Parathyroid adenoma (tissue), 2 donors: ENCODE measurements at regions not wholly inside any gene's neighbourhood (a gene's known extent, or its start where the extent isn't known, plus 50 kb on each side); places are given as distances from the start of the nearest gene placed in this dataset.
"Not testable (repeated sequence)": the region's sequence is repeated elsewhere in the genome, so short reads cannot be mapped to it uniquely, and the experiment has no call there.

ENCODE experiments used
- H2AFZ ChIP-seq: fragments of 300-600 bp; sonication (generic); one replicate; pipeline ENCODE4 v1.7.0; 2017; ENCODE audit warnings: antibody characterized with exemption, mild to moderate bottlenecking
- H3K27ac ChIP-seq: fragments of 300-600 bp; sonication (generic); one replicate; pipeline ENCODE4 v1.7.0; 2017
- H3K27me3 ChIP-seq: fragments of 300-600 bp; sonication (generic); one replicate; pipeline ENCODE4 v1.7.0; 2017; ENCODE audit warnings: low read length; ENCODE audit not compliant: control insufficient read depth, insufficient read depth
- H3K36me3 ChIP-seq: fragments of 300-600 bp; sonication (generic); one replicate; pipeline ENCODE4 v1.7.0; 2017; ENCODE audit warnings: low read length; ENCODE audit not compliant: control insufficient read depth, insufficient read depth
- H3K4me1 ChIP-seq: fragments of 300-600 bp; sonication (generic); one replicate; pipeline ENCODE4 v1.7.0; 2017; ENCODE audit warnings: control low read depth
- H3K4me2 ChIP-seq: fragments of 300-600 bp; sonication (generic); one replicate; pipeline ENCODE4 v1.7.0; 2017; ENCODE audit warnings: low read length
- H3K4me3 ChIP-seq: fragments of 300-600 bp; sonication (generic); one replicate; pipeline ENCODE4 v1.7.0; 2017; ENCODE audit warnings: low read depth, low read length
- H3K79me2 ChIP-seq: fragments of 300-600 bp; sonication (generic); one replicate; pipeline ENCODE4 v1.7.0; 2017; ENCODE audit warnings: control low read depth
- H3K9ac ChIP-seq: fragments of 300-600 bp; sonication (generic); one replicate; pipeline ENCODE4 v1.7.0; 2017; ENCODE audit warnings: mild to moderate bottlenecking
- H3K9me3 ChIP-seq: fragments of 300-600 bp; sonication (generic); one replicate; pipeline ENCODE4 v1.7.0; 2017; ENCODE audit warnings: low read length; ENCODE audit not compliant: control insufficient read depth
- CTCF ChIP-seq: fragments of 300-600 bp; sonication (generic); IDR thresholded peaks from one replicate; pipeline ENCODE4 v1.7.0; 2017; ENCODE audit warnings: antibody characterized with exemption, mild to moderate bottlenecking
- donor health status: primary hyperparathyroidism.

- Histone ChIP-seq H3K79me2 (no peaks in the 10 kb centered on the region), H3K36me3 (no peaks in the 10 kb centered on the region), H3K4me2 (no peak overlapping the region), H3K4me1 (no peaks in the 10 kb centered on the region), H3K9ac (no peak overlapping the region), H3K27ac (no peak overlapping the region), H2AFZ (no peak overlapping the region), H3K27me3 (no peaks in the 10 kb centered on the region), H3K4me3 (no peak overlapping the region), H3K9me3 (no peaks in the 10 kb centered on the region)
- TF ChIP-seq CTCF, result no peak
Measured at GRCh38 chr9:97188545-97188944, 118.9 kb upstream of the CCDC180 start.

DNA sequence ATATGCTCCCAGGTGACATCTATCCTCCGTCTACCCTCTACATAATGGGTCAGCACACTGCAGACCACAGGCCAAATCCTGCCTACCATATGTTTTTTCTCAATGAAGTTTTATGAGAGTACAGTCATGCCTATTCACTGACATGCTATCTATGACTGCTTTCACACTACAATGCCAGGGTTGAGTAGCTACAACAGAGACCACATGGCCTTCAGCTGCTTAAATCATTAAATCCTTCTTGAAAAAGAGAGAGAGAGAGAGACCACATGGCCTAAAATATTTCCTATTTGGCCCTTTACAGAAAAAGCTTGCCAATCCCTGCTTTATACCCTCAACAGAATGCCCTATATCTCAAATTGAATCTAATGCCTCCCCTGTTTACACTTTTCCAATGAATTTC, 119.8 kb upstream of the CCDC180 start:
- H3K4me2 ChIP-seq, H3K36me3 ChIP-seq, H3K27me3 ChIP-seq, H3K27ac ChIP-seq, H3K9me3 ChIP-seq, H3K4me1 ChIP-seq, H2AFZ ChIP-seq, H3K9ac ChIP-seq, H3K4me3 ChIP-seq, H3K79me2 ChIP-seq: not testable (repeated sequence)

DNA sequence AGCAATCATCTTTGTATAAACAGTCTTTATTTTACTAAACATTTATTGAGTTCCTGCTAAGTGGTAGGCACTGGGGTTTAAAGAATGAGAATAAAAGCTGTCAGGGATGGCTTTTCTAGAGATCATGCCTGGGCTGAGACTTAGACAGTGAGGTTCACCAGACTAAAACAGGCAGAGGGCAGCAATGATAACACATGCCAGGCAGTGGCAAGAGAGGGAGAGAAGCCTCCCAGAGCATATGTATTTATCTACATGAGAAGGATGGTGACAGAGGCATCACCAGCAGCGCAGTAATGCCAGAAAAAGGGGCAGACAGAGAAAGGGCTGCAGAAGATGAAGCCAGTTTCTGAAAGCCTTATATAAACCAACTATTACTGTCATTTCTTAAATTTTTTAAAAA, 121.0 kb upstream of the CCDC180 start:
- Histone ChIP-seq H3K4me3 (no peak overlapping the region), H3K4me1 (no peaks in the 10 kb centered on the region), H3K9ac (no peak overlapping the region), H3K9me3 (no peaks in the 10 kb centered on the region), H3K4me2 (no peak overlapping the region), H3K27ac (no peak overlapping the region), H3K36me3 (no peaks in the 10 kb centered on the region), H2AFZ (no peak overlapping the region), H3K27me3 (no peaks in the 10 kb centered on the region), H3K79me2 (no peaks in the 10 kb centered on the region)
- TF ChIP-seq CTCF, result no peak

DNA sequence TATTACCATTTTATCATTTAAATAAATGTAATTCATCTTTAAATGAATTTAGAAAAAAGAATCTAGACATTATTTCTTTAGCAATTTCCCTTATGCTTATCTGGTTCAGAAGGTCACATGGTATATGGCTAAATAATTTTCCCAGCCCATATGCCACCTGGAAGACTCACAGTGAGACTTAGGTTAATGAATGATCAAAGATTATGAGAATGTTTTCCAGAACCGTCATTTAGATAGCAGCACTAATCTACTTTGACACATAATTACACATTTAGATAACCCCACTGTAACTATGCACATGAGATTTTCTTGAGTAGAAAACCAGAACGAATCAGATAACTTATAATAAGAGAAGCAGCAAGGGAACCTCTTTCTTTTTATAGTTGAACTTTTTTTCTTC, 124.9 kb upstream of the CCDC180 start:
- not testable (repeated sequence) for H3K27ac ChIP-seq, H3K4me3 ChIP-seq, H3K4me2 ChIP-seq, H2AFZ ChIP-seq, H3K27me3 ChIP-seq, H3K79me2 ChIP-seq, H3K4me1 ChIP-seq, H3K9me3 ChIP-seq, H3K36me3 ChIP-seq, H3K9ac ChIP-seq

DNA sequence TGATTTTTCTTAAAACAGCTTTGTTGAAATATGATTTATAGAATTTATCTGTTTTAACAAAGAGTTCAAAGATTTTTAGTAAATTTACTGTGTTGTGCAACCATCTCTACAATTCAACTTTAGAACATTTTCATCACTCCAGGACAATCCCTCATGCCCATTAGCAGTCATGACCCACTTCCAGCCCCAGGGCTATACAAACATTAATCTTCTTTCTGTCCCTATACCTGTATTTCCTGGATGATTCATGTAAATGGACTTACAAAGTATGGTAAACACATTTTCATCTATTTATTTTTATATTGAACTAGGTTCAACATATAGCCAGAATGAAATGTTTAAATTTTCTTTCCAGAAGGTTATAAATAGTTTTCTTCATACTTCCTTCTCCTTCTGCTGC, 127.8 kb upstream of the CCDC180 start:
- no peak overlapping the region for H2AFZ ChIP-seq
- no peak overlapping the region for H3K4me2 ChIP-seq
- H3K79me2 ChIP-seq, result no peaks in the 10 kb centered on the region
- no peak for TF ChIP-seq CTCF
- H3K4me1 ChIP-seq, result no peaks in the 10 kb centered on the region
- no peak overlapping the region for H3K4me3 ChIP-seq
- H3K27ac ChIP-seq, result no peak overlapping the region
- no peak overlapping the region for H3K9ac ChIP-seq
- H3K36me3 ChIP-seq, result no peaks in the 10 kb centered on the region
- H3K27me3 ChIP-seq, result no peaks in the 10 kb centered on the region
- no peaks in the 10 kb centered on the region for H3K9me3 ChIP-seq

DNA sequence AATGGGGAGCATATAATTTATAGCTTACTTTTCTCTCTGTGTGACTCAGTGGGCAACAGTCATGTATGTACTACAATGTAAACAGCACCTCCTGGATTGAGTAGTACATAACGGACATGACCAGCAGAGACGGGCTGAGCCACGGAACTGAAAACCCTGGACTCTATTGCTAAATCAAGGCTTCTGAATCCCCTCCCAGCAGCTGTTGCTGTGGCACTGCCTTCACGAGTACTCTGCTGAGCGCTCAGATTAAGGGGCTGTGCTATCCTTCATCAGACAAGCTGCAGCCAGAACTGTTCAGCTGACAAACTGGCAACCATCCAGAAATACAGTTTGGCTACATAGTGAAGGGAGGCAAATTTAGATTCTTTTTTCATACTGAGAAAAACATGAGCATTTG, 131.3 kb upstream of the CCDC180 start:
- no peak overlapping the region for H3K4me3 ChIP-seq
- no peaks in the 10 kb centered on the region for H3K79me2 ChIP-seq
- no peaks in the 10 kb centered on the region for H3K4me1 ChIP-seq
- no peak overlapping the region for H2AFZ ChIP-seq
- H3K27ac ChIP-seq, result no peak overlapping the region
- no peak overlapping the region for H3K4me2 ChIP-seq
- no peak for TF ChIP-seq CTCF
- no peaks in the 10 kb centered on the region for H3K9me3 ChIP-seq
- no peaks in the 10 kb centered on the region for H3K27me3 ChIP-seq
- H3K9ac ChIP-seq, result no peak overlapping the region
- no peaks in the 10 kb centered on the region for H3K36me3 ChIP-seq

- not testable (repeated sequence) for H3K4me1 ChIP-seq, H3K27me3 ChIP-seq, H3K36me3 ChIP-seq, H2AFZ ChIP-seq, H3K79me2 ChIP-seq, H3K27ac ChIP-seq, H3K9ac ChIP-seq, H3K9me3 ChIP-seq, H3K4me2 ChIP-seq, H3K4me3 ChIP-seq
Measured at GRCh38 chr9:97168174-97168573, 129.2 kb upstream of the CTSV start.

- H3K4me1 ChIP-seq, H3K9ac ChIP-seq, H3K4me3 ChIP-seq, H3K27ac ChIP-seq, H2AFZ ChIP-seq, H3K27me3 ChIP-seq, H3K4me2 ChIP-seq, H3K9me3 ChIP-seq, H3K79me2 ChIP-seq, H3K36me3 ChIP-seq: not testable (repeated sequence)
Measured at GRCh38 chr9:97166496-97167138, 127.7 kb upstream of the CTSV start.
